NT2/D1 (cell line): ENCODE measurements at regions not wholly inside any gene's neighbourhood (a gene's known extent, or its start where the extent isn't known, plus 50 kb on each side); places are given as distances from the start of the nearest gene placed in this dataset.
"Not testable (repeated sequence)": the region's sequence is repeated elsewhere in the genome, so short reads cannot be mapped to it uniquely, and the experiment has no call there.

Experiments used
- DNase-seq: peaks from one replicate; pipeline ENCODE4 v3.0.0-alpha.2; 2011; ENCODE audit warnings: low read depth, low spot score
- H3K27me3 ChIP-seq: 2 replicates; pipeline ENCODE4 v1.6.0; 2011; ENCODE audit warnings: mild to moderate bottlenecking; ENCODE audit not compliant: insufficient read length, insufficient read depth
- H3K36me3 ChIP-seq: 2 replicates; pipeline ENCODE4 v1.6.1; 2011; ENCODE audit warnings: mild to moderate bottlenecking, low read length, mixed read lengths; ENCODE audit not compliant: insufficient read depth, insufficient read length
- H3K4me1 ChIP-seq: 2 replicates; pipeline ENCODE4 v1.5.1; 2011; ENCODE audit not compliant: insufficient read depth, insufficient read length
- H3K4me3 ChIP-seq: 2 replicates; pipeline ENCODE4 v1.5.1; 2011; ENCODE audit warnings: low read depth; ENCODE audit not compliant: insufficient read length
- H3K9ac ChIP-seq: 2 replicates; pipeline ENCODE4 v1.6.0; 2011; ENCODE audit warnings: low read depth; ENCODE audit not compliant: insufficient read length
- H3K9me3 ChIP-seq: 2 replicates; pipeline ENCODE4 v1.5.1; 2011; ENCODE audit warnings: mild to moderate bottlenecking, low read length; ENCODE audit not compliant: insufficient read depth
- SUZ12 ChIP-seq: IDR thresholded peaks from 2 replicates; pipeline ENCODE4 v1.6.1; 2011; ENCODE audit not compliant: insufficient read length, insufficient read depth; ENCODE audit errors: extremely low read depth
- YY1 ChIP-seq: IDR thresholded peaks from 2 replicates; pipeline ENCODE4 v1.6.1; 2011; ENCODE audit not compliant: insufficient read length, insufficient read depth
- ZNF274 ChIP-seq: IDR thresholded peaks from 2 replicates; pipeline ENCODE4 v1.6.1; 2011; ENCODE audit warnings: mild to moderate bottlenecking, low read depth, low read length

DNA sequence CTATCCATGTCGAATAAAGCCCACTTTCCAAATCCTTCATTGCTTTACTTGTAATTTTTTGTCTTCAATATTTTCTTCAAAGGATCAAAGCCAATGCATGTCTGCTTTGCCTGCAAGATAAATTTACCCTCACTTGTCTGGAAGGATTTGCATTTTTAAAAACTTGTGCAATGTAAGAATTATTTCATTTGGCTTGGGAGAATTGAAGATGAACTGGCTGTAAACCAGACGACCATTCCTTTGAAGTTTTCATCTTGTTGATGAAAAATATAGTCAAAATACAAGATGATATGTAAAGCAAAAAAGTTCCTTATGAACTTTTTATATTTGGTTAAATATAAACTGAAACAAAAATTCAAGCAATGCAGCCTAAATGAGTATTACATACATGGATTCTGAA lies 225.0 kb downstream of the SLITRK1 start:
- no peak for DNase-seq
- no peaks in the 10 kb centered on the region for H3K9me3 ChIP-seq
- H3K27me3 ChIP-seq: no peaks in the 10 kb centered on the region
- H3K4me1 ChIP-seq: no peaks in the 10 kb centered on the region
- H3K4me3 ChIP-seq: no peak overlapping the region
- H3K36me3 ChIP-seq: no peaks in the 10 kb centered on the region
- TF ChIP-seq SUZ12: no peak
- no peak overlapping the region for H3K9ac ChIP-seq

DNA sequence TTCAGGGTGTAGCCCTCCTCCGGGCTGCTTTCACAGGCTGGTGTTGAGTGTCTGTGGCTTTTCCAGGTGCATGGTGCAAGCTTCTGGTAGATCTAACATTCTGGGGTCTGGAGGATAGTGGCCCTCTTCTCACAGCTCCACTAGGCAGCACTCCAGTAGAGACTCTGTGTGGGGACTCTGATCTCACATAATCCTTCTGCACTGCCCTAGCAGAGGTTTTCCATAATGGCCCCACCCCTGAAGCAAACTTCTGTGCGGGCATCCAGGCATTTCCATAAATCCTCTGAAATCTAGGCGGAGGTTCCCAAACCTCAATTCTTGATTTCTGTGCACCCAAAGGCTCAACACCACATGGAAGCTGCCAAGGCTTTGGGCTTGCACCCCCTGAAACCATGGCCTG lies 239.7 kb downstream of the SLITRK1 start:
- H3K4me3 ChIP-seq, H3K27me3 ChIP-seq, H3K36me3 ChIP-seq, H3K4me1 ChIP-seq, H3K9me3 ChIP-seq, DNase-seq, H3K9ac ChIP-seq: not testable (repeated sequence)

DNA sequence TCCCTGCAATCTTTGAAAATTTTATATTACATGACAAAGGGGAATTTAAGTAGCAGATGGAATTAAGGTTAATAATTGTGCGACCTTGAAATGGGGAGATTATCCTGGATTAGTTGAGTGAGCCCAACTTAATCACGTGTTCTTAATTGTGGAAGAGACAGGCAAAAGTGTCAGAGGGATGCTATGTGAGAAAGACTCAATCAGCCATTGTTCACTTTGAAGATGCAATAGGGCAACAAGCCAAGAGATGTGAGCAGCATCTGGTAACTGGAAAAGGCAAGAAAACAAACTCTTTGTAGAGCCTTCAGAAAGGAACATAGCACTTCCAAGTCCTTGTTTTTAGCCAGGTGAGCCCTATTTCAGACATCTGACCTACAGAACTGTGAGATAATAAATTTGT lies 247.7 kb downstream of the SLITRK1 start:
- no peak overlapping the region for H3K4me3 ChIP-seq
- TF ChIP-seq ZNF274 (no peak), YY1 (no peak), SUZ12 (no peak)
- DNase-seq: no peak
- H3K36me3 ChIP-seq: no peaks in the 10 kb centered on the region
- H3K4me1 ChIP-seq: no peaks in the 10 kb centered on the region
- no peaks in the 10 kb centered on the region for H3K9me3 ChIP-seq
- H3K9ac ChIP-seq: no peak overlapping the region
- H3K27me3 ChIP-seq: no peaks in the 10 kb centered on the region

DNA sequence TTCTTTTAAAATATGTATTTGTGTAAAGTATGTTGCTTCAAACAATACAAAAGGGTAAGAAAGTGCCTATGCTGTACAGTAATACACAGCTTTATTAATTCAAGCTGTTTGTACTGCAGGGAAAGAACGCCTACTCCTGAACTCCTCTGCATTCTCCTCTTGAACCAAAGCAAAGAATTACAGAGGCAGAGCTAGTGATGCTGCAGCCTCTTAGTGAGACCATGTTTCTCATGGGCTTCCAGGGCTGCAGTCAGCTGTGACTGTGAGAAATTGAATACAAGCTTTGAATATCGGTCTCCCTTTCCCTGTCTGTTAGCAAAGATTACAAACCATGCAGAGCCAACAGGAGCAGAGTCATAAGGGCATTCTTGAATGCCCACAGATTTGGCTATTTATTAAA lies 248.5 kb downstream of the SLITRK1 start:
- H3K4me3 ChIP-seq: no peak overlapping the region
- H3K36me3 ChIP-seq: no peaks in the 10 kb centered on the region
- H3K27me3 ChIP-seq: no peaks in the 10 kb centered on the region
- TF ChIP-seq YY1: no peak
- no peak for TF ChIP-seq ZNF274
- no peak for TF ChIP-seq SUZ12
- H3K9me3 ChIP-seq: no peaks in the 10 kb centered on the region
- H3K4me1 ChIP-seq: no peaks in the 10 kb centered on the region
- no peak overlapping the region for H3K9ac ChIP-seq
- no peak for DNase-seq

DNA sequence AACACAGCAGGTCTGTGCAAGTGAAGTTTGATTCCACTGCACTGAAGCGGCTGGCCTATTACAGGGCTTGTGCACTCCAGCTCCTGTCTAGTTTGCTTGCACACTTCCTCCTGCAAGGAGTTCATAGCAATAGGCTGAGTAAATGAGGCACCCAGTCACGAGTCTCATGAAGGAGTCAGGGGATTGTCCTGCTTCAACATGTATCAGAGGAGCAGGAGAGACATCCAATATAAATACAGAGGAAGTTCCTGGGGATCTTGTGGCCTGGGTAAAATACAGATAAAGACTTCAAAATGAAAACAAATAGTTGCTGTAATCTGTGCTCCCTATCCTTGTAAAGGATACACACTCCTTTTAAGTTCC lies 259.9 kb downstream of the SLITRK1 start:
- TF ChIP-seq YY1 (no peak), ZNF274 (no peak), SUZ12 (no peak)
- Histone ChIP-seq H3K27me3 (no peaks in the 10 kb centered on the region), H3K4me3 (no peak overlapping the region), H3K4me1 (no peaks in the 10 kb centered on the region), H3K9ac (no peak overlapping the region), H3K36me3 (no peaks in the 10 kb centered on the region), H3K9me3 (0 out of 2 replicates have a peak, but pooled peaks cover 4% of the 10 kb centered on the region)
- DNase-seq: no peak

DNA sequence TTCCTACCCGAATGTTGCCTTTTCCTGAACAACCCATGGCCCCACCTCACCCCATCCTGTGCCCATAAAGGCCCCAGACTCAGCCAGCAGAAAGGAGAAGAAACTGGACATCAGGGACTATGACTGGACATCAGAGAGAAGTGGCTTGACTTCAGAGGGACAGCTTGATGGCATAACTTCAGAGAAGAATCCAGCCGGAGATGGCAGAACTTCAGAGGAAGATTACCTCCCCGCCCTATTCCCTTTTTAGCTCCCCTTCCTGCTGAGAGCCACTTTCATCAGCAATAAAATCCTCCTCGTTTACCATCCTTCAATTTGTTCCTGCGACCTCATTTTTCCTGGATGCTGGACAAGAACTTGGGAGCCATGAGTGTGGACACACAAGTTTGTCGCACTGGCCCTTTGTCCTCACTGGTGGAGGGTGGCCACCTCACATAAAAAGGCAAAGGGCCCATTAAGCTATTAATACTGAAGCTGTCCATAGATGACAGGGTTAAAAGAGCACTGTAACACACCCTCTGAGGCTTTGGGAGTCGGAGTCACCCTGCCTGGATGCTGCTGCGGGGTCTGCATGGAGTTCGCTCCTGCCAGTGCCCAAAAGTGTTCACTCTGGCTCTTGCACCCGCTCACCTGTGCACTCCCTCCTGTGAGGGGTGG lies 260.4 kb downstream of the SLITRK1 start:
- Histone ChIP-seq H3K4me1 (no peaks in the 10 kb centered on the region), H3K9ac (no peak overlapping the region), H3K4me3 (no peak overlapping the region), H3K36me3 (no peaks in the 10 kb centered on the region), H3K27me3 (no peaks in the 10 kb centered on the region), H3K9me3 (0 out of 2 replicates have a peak, but pooled peaks cover 4% of the 10 kb centered on the region)
- no peak for TF ChIP-seq YY1
- no peak for TF ChIP-seq SUZ12
- TF ChIP-seq ZNF274: no peak
- DNase-seq: no peak

DNA sequence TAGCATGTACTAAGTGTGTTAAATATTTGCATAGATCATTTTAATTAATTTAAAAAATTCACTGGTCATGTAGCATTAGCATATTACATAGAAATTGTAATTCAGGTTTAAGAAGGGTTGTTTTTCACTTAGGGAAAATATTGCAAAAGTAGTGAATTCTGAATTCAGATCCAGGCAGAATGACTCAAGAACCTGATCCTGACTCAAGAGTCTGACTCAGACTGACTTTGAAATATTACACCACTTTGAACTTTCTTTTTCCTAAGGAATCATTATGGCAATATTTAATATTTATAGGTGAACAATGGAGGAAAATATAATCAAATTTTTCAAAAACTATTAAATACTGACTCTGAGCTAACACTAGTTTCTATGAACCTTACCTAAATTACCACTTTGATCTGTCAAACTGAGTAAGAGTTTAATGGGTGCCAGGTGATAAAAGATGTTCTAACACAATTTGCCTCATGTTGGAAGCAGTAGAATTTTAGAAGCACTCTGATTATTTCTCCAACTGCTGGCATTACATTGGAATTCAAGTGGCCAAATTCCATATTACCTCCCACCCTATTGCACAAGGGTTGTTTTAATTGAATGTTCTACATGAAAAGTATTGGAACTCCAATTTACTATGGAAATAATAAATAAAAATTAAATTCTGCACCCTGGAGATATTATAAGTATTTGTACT lies 261.6 kb downstream of the SLITRK1 start:
- Histone ChIP-seq H3K4me3 (no peak overlapping the region), H3K36me3 (no peaks in the 10 kb centered on the region), H3K27me3 (no peaks in the 10 kb centered on the region), H3K9me3 (0 out of 2 replicates have a peak, but pooled peaks cover 4% of the 10 kb centered on the region), H3K4me1 (no peaks in the 10 kb centered on the region), H3K9ac (no peak overlapping the region)
- TF ChIP-seq SUZ12 (no peak), ZNF274 (no peak), YY1 (no peak)
- DNase-seq: no peak
